DMS153 treated with DMSO at 0.1 percent for 48 hours (cell line): ENCODE measurements at regions not wholly inside any gene's neighbourhood (a gene's known extent, or its start where the extent isn't known, plus 50 kb on each side); places are given as distances from the start of the nearest gene placed in this dataset.

ENCODE experiments used
- DNase-seq: peaks from one replicate; lab custom pipeline; 2025; ENCODE audit not compliant: unreplicated experiment; lab: John Stamatoyannopoulos, UW

DNA sequence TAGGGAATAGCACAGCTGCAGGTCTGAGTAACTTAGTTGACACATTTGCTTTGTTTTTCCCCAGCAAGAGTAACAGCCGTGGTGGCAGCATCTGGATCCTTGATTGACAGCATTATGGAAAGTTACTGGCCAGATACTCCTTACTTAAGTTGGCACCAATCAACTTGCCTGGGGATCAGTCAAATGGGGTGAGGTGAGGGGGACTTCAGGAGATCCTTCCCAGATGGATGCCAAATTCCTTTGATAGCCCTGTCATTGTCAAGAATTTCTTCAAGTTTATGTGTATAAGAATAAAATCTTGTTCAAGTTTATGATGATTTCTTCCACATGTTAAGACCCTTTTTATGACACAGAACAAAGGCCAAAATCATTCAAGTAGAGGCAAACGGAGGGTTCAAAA is 618.4 kb downstream of the SLC6A15 start:
- DNase-seq = no peak

DNA sequence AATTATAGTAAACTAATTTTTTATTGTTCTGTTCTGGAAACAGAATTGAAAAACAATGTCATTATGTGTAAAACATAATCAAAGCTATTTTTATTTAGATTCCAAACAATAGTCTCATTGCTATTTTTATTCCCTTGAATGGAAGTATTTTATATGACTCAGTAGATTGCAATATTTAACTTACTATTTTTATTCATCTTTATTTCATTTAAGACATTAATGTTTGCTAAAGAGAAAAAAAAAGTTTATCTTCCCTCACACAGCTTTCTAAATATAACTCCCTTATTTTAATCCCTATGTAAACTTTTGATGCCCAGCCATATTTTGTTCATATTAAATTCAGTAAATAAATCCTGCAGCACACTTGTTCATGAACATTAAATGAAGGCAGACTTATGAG is 622.4 kb downstream of the SLC6A15 start:
- DNase-seq = no peak

DNA sequence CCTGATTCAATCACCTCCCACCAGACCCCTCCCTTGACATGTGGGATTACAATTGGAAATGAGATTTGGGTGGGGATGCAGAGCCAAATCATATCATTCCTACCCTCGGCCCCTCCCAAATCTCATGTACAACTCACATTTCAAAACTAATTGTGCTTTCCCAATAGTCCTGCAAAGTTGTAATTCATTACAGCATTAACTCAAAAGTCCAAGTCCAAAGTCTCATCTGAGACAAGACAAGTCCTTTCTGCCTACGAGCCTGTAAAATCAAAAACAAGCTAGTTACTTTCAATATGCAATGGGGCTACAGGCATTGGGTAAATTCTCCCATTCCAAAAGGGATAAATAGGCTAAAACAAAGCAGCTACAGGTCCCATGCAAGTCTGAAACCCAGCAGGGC is 634.6 kb downstream of the SLC6A15 start:
- no peak for DNase-seq

DNA sequence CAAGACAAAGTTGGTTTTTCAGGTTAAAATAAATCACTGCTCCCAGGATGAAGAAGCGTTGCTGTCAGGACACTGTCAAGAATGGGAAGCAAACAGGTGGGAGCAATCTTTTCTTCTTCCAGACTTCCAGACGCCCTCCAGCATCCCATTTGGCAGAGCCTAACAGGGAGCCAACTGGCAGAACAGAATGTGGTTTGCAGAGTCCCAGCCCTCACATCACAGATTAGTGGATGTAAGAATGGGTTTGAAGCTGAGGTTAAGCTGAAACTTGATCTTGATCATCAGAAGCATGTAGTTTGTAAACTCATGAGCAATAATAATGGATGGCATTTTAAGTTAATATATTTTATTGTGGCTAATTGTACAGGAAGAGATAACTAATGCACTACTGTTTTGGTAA is 636.4 kb downstream of the SLC6A15 start:
- no peak for DNase-seq

DNA sequence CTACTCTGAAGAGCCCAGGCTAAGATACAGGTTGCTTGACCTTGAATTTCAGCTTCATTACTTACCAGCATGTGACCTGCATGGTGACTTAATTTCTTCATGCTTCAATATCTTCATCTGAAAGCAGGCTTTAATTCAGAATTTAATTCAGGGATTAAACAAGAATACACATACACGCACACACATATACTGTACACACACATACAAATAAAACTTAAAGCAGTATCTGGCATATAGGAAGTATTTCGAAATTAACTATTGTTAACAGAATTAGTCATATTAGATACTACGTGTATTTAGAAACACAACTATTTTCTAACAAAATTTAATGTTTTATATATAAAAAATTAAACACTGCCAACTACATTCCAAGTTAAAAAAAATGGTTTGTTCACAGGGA is 640.3 kb downstream of the SLC6A15 start:
- no peak for DNase-seq

DNA sequence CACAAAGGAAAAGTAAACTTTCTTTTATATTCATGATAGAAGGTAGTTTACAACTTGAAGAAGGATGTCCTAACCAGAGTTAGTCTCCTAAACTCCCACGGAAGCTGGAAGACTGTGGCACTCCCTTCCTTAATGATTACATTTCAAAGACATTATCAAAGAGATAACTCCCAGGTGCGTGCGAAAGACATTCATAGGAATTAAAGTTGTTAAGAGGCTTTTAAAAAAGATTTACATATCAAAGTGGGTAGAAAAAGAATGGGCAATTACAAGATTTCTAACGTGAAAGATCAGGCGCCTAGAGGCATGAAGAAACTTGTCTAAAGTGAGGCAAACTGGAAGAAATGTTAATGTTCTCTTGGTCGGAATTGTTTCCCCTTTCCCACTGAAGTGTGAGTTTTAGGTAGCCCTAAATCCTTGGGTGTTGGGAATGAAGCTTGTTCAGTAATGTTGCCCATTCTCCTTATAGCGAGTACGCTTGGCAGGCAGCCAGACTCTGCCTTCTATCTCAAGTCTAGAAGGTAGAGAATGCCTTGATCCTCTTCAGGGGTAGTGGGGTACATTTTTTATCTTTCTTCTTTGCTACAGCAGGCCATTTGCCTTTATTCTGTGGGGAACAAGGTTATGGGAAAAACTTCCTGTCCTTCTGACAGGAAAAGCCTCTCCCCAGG is 642.0 kb downstream of the SLC6A15 start:
- DNase-seq = no peak

DNA sequence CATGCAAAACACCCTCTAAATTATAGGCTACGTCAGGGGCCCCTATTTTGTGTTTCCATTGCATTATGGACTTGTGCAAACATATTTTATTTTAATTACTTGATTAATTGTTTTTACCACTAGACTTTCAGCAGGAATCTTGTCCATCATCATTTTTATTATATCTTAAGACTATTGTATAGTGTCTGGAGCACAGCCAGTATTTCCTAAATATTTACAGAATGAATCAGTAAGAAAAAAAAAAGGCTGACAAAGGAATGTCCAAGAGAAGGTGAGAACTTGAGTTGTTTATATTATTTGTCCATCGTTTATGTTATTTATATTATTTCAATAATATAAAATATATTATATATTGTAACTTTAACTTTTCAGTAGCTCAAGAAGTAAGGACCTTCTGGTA is 664.7 kb downstream of the SLC6A15 start:
- no peak for DNase-seq

DNA sequence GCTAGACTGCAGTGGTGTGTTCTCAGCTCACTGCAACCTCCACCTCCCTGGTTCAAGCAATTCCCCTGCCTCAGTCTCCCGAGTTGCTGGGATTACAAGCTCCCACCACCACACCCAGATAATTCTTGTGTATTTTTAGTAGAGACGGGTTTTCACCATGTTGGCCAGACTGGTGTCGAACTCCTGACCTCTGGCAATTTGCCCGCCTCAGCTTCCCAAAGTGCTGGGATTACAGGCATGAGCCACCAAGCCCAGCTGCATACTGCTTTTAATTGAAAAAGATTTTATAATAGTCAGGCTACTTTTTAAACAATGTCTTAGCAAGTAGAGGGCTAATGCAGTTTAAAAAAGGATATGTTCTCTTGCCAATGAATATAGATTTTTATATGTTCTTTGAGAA is 668.9 kb downstream of the SLC6A15 start:
- DNase-seq = no peak

DNA sequence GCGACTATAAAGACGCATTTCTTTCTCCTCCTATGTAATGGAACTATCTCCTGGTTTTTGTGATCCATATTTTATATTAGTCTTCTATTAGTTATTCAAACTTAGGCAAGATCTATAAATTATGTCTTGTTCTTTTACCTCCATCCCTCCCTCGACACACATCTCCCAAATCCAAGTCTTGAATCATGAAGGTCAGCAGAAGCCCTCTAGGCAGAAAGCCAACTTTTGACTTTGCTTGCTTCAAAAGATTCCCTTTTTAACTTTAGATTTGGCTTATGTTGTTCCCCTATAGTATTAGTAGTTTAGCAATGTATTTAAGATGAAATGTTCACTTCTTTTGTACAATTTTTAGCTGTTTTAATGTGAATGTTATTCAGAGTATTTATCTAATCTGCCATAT is 689.8 kb downstream of the SLC6A15 start:
- no peak for DNase-seq

DNA sequence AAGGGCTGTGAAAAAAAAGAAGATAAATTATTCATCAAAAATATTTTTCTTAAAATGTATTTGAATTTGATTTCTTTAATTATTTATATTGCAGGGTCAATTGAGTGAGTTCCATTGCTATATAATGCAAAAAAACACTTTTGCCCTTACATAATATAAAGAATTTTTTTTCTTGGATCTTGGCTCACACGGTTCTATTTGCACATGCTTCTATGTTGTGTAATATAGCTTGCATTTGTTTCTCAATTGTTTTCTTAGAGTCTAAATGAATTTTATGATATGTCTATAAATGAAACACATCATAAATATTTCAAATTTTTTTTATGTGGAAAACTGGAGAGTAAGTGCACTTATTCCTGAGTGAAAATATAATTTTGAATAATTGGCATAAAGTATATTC is 694.2 kb downstream of the SLC6A15 start:
- DNase-seq = no peak

DNA sequence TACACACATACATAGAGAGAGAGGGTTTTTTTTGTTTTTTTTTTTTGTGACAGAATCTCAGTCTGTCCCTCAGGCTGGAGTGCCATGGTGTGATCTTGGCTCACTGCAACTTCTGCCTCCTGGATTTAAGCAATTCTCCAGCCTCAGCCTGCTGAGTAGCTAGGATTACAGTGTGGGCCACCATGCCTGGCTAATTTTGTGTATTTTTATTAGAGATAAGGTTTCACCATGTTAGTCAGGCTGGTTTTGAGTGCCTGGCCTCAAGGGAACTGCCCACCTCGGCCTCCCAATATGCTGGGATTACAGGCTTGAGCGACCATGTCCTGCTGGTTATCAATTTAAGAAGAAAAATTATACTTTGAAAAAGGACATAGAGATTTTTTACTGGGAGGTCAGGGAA is 710.6 kb downstream of the SLC6A15 start:
- no peak for DNase-seq

DNA sequence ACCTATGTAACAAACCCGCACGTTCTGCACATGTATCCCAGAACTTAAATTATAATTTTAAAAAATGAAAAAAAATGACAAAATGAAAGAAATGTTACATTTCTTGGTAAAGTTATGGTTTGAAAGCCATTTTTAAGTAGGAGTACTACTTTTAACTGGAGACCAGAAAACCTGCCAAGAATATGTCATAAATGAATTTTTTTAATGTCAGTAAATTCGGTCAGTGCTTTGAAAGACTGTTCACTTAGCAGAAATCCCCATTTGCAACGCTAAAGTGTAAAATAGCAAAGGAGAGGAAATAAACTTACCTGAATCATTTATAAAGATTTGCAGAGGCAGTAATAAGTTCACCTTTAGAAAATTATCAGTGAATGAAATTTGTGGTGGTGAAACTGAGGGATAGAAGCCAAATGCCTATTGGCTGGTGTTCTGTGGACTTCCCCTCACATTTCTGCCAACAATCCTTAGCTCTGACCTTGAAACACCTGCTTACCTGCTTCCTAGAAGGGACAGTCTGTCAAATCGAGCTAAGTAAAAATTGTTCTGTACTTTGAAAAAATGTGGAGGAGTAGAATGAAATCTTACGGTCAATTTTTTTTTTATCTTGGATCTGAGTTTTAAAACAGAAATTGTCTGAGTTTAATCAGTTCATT is 714.2 kb downstream of the SLC6A15 start:
- DNase-seq = no peak

DNA sequence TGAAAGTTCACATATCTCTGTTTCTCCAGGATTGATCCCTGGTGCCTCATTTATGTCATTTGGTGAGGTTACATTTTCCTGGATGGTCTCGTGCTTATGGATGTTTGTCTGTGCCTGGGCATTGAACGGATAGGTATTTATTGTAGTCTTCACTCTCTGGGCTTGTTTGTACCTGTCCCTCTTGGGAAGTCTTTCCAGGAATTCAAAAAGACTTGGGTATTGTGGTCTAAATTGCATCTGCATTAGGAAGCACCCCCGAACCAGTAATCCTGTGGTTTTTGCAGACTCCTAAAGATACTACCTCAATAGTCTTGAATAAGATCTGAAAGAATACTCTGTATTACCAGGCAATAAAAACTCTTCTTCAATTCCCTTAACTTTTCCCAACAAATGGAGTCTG is 720.8 kb downstream of the SLC6A15 start:
- DNase-seq = no peak

DNA sequence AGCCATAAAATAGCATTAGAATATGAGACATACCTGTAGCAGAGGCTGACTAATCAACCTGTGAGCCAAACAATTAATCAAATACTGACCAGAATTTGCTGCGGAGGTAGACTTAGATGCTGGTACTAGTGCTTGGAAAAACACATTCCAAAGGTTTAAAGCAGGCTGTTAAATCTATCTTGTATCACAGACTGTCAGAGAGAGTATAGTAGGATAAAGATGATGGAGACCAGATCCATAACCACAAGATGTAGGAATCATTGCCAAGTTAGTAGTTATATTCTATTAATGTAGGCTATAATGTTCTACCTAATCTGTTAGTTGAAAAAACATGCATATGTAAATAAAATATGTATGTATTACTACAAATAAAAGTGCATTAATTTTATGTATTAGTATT is 726.2 kb downstream of the SLC6A15 start:
- no peak for DNase-seq

DNA sequence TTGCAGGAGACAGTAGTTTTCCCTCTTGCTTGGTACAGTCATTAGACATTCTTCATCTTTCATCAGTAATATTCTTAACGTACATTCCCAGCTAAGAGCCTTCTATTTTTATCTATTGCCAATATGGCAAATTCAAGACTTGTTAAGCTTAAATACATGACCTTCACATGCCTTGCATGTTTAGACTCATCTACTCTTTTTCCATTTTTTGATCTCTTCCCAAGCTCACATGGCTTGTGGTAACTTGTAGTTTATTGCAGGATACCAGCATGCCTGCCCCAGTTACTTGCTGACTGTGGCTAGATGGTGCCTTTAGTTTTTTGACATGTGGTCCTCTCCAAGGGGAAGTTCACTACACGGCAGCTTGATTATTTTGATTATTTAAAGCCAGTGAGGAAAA is 729.0 kb downstream of the SLC6A15 start:
- no peak for DNase-seq

DNA sequence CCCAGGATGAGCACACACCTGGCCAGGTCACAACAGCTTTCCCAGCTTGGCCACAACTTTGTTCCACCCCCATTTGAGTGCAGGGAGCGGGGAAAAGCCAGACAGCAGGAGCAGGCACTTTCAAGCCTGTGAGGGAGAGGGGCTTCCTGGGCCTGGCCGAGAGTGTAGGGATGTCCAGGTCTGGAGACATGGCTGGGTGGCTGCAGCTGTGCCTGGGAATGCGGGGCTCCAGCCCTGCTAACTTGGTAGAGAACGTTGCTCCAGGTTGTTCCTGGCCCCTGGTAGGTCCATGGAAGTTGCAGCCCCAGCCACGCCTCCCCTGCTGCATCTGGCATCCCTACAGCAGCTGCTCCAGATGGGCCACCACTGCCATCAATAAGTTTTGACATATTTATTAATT is 738.5 kb downstream of the SLC6A15 start:
- no peak for DNase-seq

DNA sequence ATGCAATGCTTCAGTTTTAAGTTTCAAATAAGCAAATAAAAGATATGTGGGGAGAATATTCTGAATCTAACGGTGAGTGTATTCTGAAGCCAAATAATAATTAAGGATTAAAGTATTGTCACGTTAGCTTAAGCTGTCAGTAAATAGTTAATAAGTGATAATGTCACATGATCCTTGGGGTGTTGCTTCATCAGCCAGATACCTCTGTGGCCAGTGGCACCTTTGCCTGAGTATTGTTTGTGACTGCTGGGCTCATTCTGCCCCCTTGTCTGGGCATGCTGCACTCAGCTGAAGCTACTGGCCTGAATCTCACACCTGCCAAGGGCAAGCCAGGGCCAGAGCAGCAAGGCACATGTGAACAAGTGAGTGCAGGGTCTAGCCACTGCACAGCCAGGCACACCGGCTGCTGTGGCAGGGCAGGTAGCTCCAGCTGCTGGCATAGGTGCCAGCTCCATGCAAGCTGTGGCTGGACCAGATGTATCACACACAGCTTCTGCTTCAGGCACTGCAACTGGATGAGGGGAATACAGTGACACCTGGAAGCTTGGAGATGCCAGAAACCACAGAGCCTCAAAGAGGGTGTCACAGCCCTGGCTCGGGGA is 739.7 kb downstream of the SLC6A15 start:
- DNase-seq = no peak

DNA sequence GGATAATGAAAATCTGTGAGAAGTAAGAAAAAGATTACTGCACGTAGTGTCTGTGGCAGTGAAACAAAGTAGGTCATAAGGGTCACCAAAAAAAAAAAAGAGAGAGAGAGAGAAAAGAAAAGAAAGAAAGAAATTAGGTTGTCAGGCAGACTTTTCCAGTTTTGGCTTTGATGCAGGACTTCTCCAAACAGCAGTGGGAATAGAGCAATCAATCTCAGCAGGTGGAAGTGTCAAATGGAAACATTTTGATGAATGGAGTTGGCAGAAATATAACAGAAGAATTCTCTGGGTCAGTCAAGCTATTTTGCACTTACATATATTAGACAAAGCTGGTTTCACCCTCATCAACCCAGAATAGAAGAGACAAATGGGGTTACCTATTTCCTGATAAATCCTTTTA is 745.8 kb downstream of the SLC6A15 start:
- no peak for DNase-seq

DNA sequence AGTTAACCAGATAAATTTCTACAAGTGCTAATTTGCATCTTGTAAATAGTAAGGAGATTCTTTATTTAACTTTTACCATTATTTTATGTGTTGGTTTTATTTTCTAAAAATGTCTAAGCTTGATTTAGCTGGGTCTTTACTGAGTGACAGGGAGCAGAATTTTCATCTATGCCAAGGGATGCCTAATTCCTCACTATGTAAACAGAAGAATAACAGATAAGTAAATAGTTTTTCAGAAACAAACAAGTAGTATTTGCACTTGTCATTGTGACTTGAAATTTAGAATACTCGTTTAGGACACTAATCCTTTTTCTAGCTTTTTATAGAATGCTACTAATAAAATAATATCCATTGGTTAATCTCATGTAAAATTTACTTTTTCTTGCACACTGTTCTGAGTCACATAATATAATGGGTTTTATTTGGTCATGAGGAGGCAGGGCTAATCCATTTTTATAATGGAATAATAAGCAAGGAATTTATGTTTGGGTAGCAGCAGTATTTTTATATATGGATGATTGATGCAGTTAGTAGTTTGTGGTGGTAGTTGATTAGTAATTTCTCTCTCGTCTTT is 746.5 kb downstream of the SLC6A15 start:
- no peak for DNase-seq

DNA sequence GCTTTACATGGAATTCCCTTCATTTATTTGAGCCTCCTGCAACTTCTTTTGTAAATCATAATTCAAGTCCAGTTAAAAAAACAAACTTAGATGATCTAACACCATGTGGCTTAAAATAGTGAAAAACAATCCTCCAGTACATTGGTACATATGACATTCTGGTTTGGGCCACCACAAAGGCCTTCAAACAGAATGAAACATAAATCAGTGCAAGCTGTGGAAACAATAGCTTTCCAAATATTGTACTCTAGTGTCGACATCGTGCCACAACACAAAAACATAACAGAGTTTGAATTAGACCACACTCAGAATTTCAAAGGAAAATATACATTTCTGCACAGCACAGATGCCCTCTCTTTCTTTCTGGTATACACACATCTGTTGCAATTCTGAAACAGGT is 751.3 kb downstream of the SLC6A15 start:
- no peak for DNase-seq

DNA sequence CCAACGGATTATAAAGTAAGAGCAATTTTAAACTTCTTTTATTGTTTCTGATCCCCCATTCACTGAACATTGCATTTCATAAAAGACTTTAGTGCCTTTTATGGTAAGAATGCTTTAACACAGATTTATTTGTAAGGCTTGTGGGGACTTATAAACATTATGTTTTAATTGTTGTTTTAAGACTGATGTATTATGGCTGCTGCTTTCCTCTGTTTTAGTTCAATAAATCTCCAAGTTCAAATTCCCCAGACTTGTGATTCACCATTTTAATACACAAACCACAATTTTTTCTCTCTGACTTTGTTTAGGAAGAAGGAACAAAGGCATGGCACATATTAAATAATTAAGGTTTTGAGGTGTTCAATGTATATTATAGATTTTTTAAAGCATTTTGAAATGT is 753.3 kb downstream of the SLC6A15 start:
- DNase-seq = no peak

DNA sequence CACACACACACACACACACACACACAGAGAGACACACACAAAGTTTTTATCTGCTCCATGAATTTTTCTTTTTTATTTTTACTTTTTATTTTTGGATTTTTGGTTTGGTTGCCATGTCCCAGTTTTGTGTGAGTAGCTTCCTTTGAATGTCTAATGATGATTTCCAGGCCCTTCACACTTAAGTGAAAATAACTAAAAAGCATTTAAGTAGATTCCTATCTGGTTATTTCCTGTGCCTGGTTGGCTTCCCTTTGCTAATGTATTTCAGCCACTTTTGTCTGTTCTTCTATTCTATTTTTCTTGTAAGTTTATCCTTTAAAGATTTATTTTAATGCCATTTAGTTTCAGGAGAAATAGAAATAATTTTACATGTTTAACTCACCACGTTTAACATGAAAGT is 755.4 kb downstream of the SLC6A15 start:
- DNase-seq = no peak
